PFSK-1 (cell line): ENCODE measurements at regions not wholly inside any gene's neighbourhood (a gene's known extent, or its start where the extent isn't known, plus 50 kb on each side); places are given as distances from the start of the nearest gene placed in this dataset.

Source experiments
- FOXP2 ChIP-seq: optimal IDR thresholded peaks from 2 replicates; pipeline ENCODE3; 2011; ENCODE audit warnings: borderline replicate concordance, control low read depth, inconsistent platforms; ENCODE audit not compliant: insufficient read depth; ENCODE audit errors: extremely low read length, extremely low read depth
- POLR2AphosphoS5 ChIP-seq: IDR thresholded peaks from 2 replicates; pipeline ENCODE4 v1.6.1; 2012; ENCODE audit warnings: low read depth, mild to moderate bottlenecking, control low read depth, low read length, moderate library complexity
- SIN3A ChIP-seq: IDR thresholded peaks from 2 replicates; pipeline ENCODE4 v1.6.1; 2012; ENCODE audit warnings: mild to moderate bottlenecking, low read length, moderate library complexity, borderline replicate concordance; ENCODE audit not compliant: insufficient read depth
- TAF1 ChIP-seq: IDR thresholded peaks from 2 replicates; pipeline ENCODE4 v1.6.1; 2012; ENCODE audit warnings: low read length, control low read depth, borderline replicate concordance; ENCODE audit not compliant: insufficient read depth
- TF ChIP-seq, protein P1 (sequence below), 2 experiments: IDR thresholded peaks; 2 replicates each; pipeline versions ENCODE4 v1.6.1 to v1.8.0; 2011 to 2012; ENCODE audit warnings: low read depth in 2 of 2, low read length in 2 of 2, control low read depth in 1 of 2, inconsistent platforms in 1 of 2, mild to moderate bottlenecking in 1 of 2, moderate library complexity in 1 of 2; ENCODE audit not compliant: insufficient read depth in 1 of 2

DNA sequence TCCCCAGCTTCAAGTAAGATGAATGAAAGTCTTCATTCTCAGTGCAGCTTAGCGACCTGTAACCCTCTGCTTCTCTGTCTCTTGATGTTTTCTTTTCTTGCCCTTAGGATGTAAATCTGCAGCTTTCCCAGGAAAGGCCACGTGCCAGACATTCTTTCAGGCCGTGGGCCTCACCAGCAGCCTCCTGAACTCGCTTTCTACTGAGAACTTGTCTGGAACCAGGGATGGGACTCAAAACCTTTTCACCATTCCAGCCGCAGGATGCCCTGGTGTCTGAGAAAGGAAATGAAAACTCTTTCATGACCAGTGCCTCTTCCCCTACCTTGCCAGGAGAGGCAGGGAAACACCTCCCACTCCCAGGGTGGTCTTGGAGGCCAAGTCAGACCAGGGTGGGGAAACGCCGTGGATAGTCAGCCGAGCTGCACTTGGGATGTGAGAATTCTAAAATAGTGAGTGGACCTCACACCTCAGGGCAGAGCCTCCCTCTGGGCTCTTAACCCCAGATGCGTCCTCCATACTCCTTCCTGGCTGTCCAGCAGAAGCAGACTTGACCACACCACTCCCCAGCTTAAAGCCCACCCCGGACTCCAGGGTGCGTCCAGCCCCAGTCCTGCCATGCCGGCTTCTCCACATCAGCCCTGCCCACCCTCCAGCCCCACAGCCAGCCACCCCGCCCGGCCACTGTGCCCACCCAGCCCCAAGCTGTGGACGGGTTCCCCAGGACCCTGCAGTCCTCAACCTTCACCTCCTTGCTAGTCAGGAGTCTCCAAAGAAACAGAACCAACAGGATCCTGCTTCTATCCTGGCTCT, 115.5 kb downstream of the TWIST2 start:
- TF ChIP-seq, protein P1, sequence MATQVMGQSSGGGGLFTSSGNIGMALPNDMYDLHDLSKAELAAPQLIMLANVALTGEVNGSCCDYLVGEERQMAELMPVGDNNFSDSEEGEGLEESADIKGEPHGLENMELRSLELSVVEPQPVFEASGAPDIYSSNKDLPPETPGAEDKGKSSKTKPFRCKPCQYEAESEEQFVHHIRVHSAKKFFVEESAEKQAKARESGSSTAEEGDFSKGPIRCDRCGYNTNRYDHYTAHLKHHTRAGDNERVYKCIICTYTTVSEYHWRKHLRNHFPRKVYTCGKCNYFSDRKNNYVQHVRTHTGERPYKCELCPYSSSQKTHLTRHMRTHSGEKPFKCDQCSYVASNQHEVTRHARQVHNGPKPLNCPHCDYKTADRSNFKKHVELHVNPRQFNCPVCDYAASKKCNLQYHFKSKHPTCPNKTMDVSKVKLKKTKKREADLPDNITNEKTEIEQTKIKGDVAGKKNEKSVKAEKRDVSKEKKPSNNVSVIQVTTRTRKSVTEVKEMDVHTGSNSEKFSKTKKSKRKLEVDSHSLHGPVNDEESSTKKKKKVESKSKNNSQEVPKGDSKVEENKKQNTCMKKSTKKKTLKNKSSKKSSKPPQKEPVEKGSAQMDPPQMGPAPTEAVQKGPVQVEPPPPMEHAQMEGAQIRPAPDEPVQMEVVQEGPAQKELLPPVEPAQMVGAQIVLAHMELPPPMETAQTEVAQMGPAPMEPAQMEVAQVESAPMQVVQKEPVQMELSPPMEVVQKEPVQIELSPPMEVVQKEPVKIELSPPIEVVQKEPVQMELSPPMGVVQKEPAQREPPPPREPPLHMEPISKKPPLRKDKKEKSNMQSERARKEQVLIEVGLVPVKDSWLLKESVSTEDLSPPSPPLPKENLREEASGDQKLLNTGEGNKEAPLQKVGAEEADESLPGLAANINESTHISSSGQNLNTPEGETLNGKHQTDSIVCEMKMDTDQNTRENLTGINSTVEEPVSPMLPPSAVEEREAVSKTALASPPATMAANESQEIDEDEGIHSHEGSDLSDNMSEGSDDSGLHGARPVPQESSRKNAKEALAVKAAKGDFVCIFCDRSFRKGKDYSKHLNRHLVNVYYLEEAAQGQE (IDR thresholded peaks at IDR 0.05; ENCODE audit: insufficient read depth in 1 of 2, low read depth in 2 of 2, low read length in 2 of 2): no peak
- TF ChIP-seq SIN3A (no peak), TAF1 (no peak), FOXP2 (no peak), POLR2AphosphoS5 (no peak)

GRCh38 chr2:238963971-238964328, 116.1 kb downstream of the TWIST2 start:
- TF ChIP-seq FOXP2 (no peak), SIN3A (no peak), POLR2AphosphoS5 (no peak), TAF1 (no peak)
- TF ChIP-seq, protein P1 (IDR thresholded peaks at IDR 0.05; ENCODE audit: insufficient read depth in 1 of 2, low read depth in 2 of 2, low read length in 2 of 2): no peak

- TF ChIP-seq FOXP2 (no peak), SIN3A (no peak), POLR2AphosphoS5 (no peak)
- TF ChIP-seq, protein P1 (IDR thresholded peaks at IDR 0.05; ENCODE audit: insufficient read depth in 1 of 2, low read depth in 2 of 2, low read length in 2 of 2): no peak
Observed at GRCh38 chr2:238964544-238965067, 116.7 kb downstream of the TWIST2 start.

- TF ChIP-seq FOXP2 (no peak), TAF1 (no peak), POLR2AphosphoS5 (no peak), SIN3A (no peak)
- TF ChIP-seq, protein P1 (IDR thresholded peaks at IDR 0.05; ENCODE audit: insufficient read depth in 1 of 2, low read depth in 2 of 2, low read length in 2 of 2): no peak
Observed at GRCh38 chr2:238965371-238966071, 117.6 kb downstream of the TWIST2 start.
